ENCODE measurements at regions not wholly inside any gene's neighbourhood (a gene's known extent, or its start where the extent isn't known, plus 50 kb on each side); places are given as distances from the start of the nearest gene placed in this dataset.

DNA sequence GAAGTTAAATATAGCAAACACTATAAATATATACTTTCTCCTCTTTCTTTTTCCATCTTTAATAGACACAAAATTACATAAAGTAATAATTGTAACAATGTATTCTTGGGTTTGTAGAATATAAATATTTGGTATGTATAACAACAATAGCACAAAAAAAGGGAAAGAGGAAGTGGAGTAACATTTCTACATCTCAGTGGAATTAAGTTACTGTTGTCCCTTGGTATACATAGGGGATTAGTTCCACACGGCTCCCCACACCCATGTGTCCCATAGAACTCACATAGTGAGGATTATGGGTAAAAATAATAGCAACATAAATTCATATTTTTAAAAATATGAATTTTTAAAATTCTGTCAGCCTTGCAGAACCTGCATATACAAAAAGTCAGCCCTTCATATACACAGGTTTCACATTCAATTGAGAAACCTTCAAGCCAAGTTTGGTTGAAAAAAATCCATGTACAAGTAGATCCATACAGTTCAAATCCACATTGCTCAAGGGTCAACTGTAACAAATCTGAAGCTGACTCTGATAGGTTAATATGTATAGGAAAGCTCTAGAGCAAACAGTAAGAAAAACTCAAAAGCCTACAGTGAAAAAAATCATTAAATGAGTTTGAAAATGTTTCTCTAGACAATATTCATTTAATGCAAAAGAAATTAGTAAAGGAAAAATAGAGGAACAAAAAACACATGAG, 92.4 kb downstream of the HYCC1 start:
- no peaks in the 10 kb centered on the region for H3K36me3 ChIP-seq
- H3K9ac ChIP-seq: no peak overlapping the region
- no peaks in the 10 kb centered on the region for H3K79me2 ChIP-seq (ENCODE audit: low read depth)
- H3K4me2 ChIP-seq: no peak overlapping the region
- H3K27me3 Mint-ChIP-seq (ENCODE audit: insufficient read depth, low read depth): no peaks in the 10 kb centered on the region
- no peaks in the 10 kb centered on the region for H3K27me3 ChIP-seq
- H3F3A ChIP-seq (ENCODE audit: low read depth): no peaks in the 10 kb centered on the region
- peaks cover 24% of the 10 kb centered on the region for H3K9me3 Mint-ChIP-seq
- H3K4me1 ChIP-seq: no peaks in the 10 kb centered on the region
- no peak overlapping the region for H3K4me3 Mint-ChIP-seq
- H3K36me3 Mint-ChIP-seq: no peaks in the 10 kb centered on the region
- H3K27ac ChIP-seq: no peak overlapping the region
- TF ChIP-seq EZH2 (IDR thresholded peaks at IDR 0.05) (no peak), EZH2phosphoT487 (IDR thresholded peaks at IDR 0.05) (no peak)
- TF ChIP-seq, protein P1, sequence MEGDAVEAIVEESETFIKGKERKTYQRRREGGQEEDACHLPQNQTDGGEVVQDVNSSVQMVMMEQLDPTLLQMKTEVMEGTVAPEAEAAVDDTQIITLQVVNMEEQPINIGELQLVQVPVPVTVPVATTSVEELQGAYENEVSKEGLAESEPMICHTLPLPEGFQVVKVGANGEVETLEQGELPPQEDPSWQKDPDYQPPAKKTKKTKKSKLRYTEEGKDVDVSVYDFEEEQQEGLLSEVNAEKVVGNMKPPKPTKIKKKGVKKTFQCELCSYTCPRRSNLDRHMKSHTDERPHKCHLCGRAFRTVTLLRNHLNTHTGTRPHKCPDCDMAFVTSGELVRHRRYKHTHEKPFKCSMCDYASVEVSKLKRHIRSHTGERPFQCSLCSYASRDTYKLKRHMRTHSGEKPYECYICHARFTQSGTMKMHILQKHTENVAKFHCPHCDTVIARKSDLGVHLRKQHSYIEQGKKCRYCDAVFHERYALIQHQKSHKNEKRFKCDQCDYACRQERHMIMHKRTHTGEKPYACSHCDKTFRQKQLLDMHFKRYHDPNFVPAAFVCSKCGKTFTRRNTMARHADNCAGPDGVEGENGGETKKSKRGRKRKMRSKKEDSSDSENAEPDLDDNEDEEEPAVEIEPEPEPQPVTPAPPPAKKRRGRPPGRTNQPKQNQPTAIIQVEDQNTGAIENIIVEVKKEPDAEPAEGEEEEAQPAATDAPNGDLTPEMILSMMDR (IDR thresholded peaks at IDR 0.05): no peak
- H3K4me1 Mint-ChIP-seq: peaks cover 5% of the 10 kb centered on the region
- H4K20me1 ChIP-seq (ENCODE audit: low read depth): no peaks in the 10 kb centered on the region
- no peak overlapping the region for H2AFZ ChIP-seq (replicated peaks)
- H3K4me3 ChIP-seq: no peak overlapping the region
- H3K27ac Mint-ChIP-seq: no peak overlapping the region
- DNase-seq (ENCODE audit: low spot score): no peak
- peaks cover 5% of the 10 kb centered on the region for H3K9me3 ChIP-seq (ENCODE audit: low read depth)

DNA sequence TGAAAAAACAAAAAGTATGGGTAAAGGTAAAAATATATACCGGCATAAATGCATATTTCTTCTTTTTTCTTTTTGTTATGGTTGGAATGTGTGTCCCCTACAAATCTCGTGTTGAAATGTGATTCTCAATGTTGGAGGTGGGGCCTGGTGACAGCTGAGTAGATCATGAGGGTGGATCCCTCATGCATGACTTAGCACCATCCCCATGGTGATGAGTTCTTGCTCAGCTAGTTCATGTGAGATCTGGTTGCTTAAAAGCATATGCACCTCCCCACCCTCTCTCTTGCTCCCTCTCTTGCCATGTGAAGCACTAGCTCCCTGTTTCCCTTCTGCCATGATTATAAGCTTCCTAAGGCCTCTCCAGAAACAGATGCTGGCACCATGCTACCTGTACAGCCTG, 93.3 kb downstream of the HYCC1 start:
- H3K4me3 Mint-ChIP-seq: no peak overlapping the region
- no peak overlapping the region for H3K9ac ChIP-seq
- DNase-seq (ENCODE audit: low spot score): peak; percentile 4
- no peaks in the 10 kb centered on the region for H3K36me3 ChIP-seq
- H2AFZ ChIP-seq (replicated peaks): no peak overlapping the region
- H3K4me1 Mint-ChIP-seq: peaks cover 5% of the 10 kb centered on the region
- H3K4me1 ChIP-seq: no peaks in the 10 kb centered on the region
- no peaks in the 10 kb centered on the region for H3K27me3 Mint-ChIP-seq (ENCODE audit: insufficient read depth, low read depth)
- H3K36me3 Mint-ChIP-seq: no peaks in the 10 kb centered on the region
- no peak overlapping the region for H3K4me3 ChIP-seq
- no peak overlapping the region for H3K27ac ChIP-seq
- no peaks in the 10 kb centered on the region for H3F3A ChIP-seq (ENCODE audit: low read depth)
- H4K20me1 ChIP-seq (ENCODE audit: low read depth): no peaks in the 10 kb centered on the region
- H3K79me2 ChIP-seq (ENCODE audit: low read depth): no peaks in the 10 kb centered on the region
- TF ChIP-seq, protein P1 (IDR thresholded peaks at IDR 0.05): no peak
- TF ChIP-seq EZH2phosphoT487 (IDR thresholded peaks at IDR 0.05): no peak
- TF ChIP-seq EZH2 (IDR thresholded peaks at IDR 0.05): no peak
- peaks cover 24% of the 10 kb centered on the region for H3K9me3 Mint-ChIP-seq
- no peak overlapping the region for H3K4me2 ChIP-seq
- no peaks in the 10 kb centered on the region for H3K27me3 ChIP-seq
- H3K27ac Mint-ChIP-seq: no peak overlapping the region
- peaks cover 5% of the 10 kb centered on the region for H3K9me3 ChIP-seq (ENCODE audit: low read depth)

DNA sequence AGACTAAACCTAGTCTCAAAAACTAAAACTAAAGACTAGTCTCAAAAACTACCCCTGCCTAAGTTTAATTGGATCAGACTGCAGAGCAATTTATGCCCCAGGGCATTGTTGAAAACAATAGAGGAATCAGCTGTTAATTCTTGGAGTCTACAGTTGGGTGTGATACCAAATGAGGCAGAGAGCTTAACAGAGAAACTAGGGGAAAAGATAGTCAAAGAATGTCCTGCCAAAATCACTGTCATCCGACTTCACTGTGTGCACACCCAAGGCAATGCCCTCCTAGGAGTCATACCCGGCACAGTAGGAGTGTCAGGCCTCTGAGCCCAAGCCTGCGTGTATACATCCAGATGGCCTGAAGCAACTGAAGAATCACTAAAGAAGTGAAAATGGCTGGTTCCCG, 90.5 kb upstream of the TOMM7 start:
- Histone ChIP-seq H3K27me3 (no peaks in the 10 kb centered on the region), H3K36me3 (no peaks in the 10 kb centered on the region), H2AFZ (replicated peaks) (no peak overlapping the region), H3K79me2 (ENCODE audit: low read depth) (no peaks in the 10 kb centered on the region), H3K9me3 (ENCODE audit: low read depth) (no peaks in the 10 kb centered on the region), H3K9ac (no peak overlapping the region), H3K27ac (no peak overlapping the region), H4K20me1 (ENCODE audit: low read depth) (no peaks in the 10 kb centered on the region), H3K4me1 (no peaks in the 10 kb centered on the region), H3K4me3 (no peak overlapping the region), H3F3A (ENCODE audit: low read depth) (no peaks in the 10 kb centered on the region), H3K4me2 (no peak overlapping the region)
- Mint-ChIP-seq H3K27ac (no peak overlapping the region), H3K9me3 (peaks cover 9% of the 10 kb centered on the region), H3K4me3 (no peak overlapping the region), H3K4me1 (peaks cover 3% of the 10 kb centered on the region), H3K36me3 (no peaks in the 10 kb centered on the region), H3K27me3 (ENCODE audit: insufficient read depth, low read depth) (no peaks in the 10 kb centered on the region)
- TF ChIP-seq EZH2phosphoT487 (IDR thresholded peaks at IDR 0.05) (no peak), EZH2 (IDR thresholded peaks at IDR 0.05) (no peak)
- TF ChIP-seq, protein P1 (IDR thresholded peaks at IDR 0.05): no peak
- DNase-seq (ENCODE audit: low spot score): no peak
